Neutrophil (primary cell): ENCODE measurements at regions not wholly inside any gene's neighbourhood (a gene's known extent, or its start where the extent isn't known, plus 50 kb on each side); places are given as distances from the start of the nearest gene placed in this dataset.

Source experiments
- H3K27ac ChIP-seq: fragments of 200-600 bp; sonication (generic); 2 replicates; pipeline ENCODE4 v1.5.1; 2016; ENCODE audit warnings: mild to moderate bottlenecking, moderate library complexity
- H3K27me3 ChIP-seq: fragments of 200-600 bp; sonication (generic); 2 replicates; pipeline ENCODE4 v1.6.0; 2016; ENCODE audit warnings: mild to moderate bottlenecking
- H3K36me3 ChIP-seq: fragments of 200-600 bp; sonication (generic); 2 replicates; pipeline ENCODE4 v1.5.1; 2017
- H3K4me1 ChIP-seq, 2 experiments: fragments of 200-600 bp in 1 of 2; sonication (generic) in 1 of 2; 1 replicate in 1 of 2; 2 replicates in 1 of 2; pipeline versions ENCODE4 v1.5.1 to v1.6.1; 2013 to 2016; ENCODE audit warnings: low read depth in 1 of 2, low read length in 1 of 2, mild to moderate bottlenecking in 1 of 2, moderate library complexity in 1 of 2; ENCODE audit not compliant: control insufficient read depth in 1 of 2, insufficient read depth in 1 of 2
- H3K4me3 ChIP-seq, 2 experiments: fragments of 200-600 bp in 1 of 2; sonication (generic) in 1 of 2; 1 replicate in 1 of 2; 2 replicates in 1 of 2; pipeline ENCODE4 v1.5.1; 2013 to 2016; ENCODE audit warnings: low read depth in 1 of 2, low read length in 1 of 2, mild to moderate bottlenecking in 1 of 2, moderate library complexity in 1 of 2
- H3K9me3 ChIP-seq: fragments of 200-600 bp; sonication (generic); 2 replicates; pipeline ENCODE4 v1.5.1; 2016
- CTCF ChIP-seq: fragments of 200-600 bp; sonication (generic); IDR thresholded peaks from 2 replicates; pipeline ENCODE4 v1.5.1; 2016; ENCODE audit warnings: antibody characterized with exemption

- H3K4me3 ChIP-seq: no peak overlapping the region
- H3K4me1 ChIP-seq: no peaks in the 10 kb centered on the region
- H3K9me3 ChIP-seq: no peaks in the 10 kb centered on the region
- TF ChIP-seq CTCF: no peak
- no peaks in the 10 kb centered on the region for H3K36me3 ChIP-seq
- no peaks in the 10 kb centered on the region for H3K27me3 ChIP-seq
- H3K27ac ChIP-seq: no peak overlapping the region
Measured at GRCh38 chr3:20236603-20237002, 50.6 kb upstream of the SGO1 start.
